NCI-H2227 (cell line): ENCODE measurements at regions not wholly inside any gene's neighbourhood (a gene's known extent, or its start where the extent isn't known, plus 50 kb on each side); places are given as distances from the start of the nearest gene placed in this dataset.
"Not testable (repeated sequence)": the region's sequence is repeated elsewhere in the genome, so short reads cannot be mapped to it uniquely, and the experiment has no call there.

Experiments
- DNase-seq: peaks from one replicate; lab custom pipeline; 2025; ENCODE audit not compliant: unreplicated experiment; lab: John Stamatoyannopoulos, UW

DNA sequence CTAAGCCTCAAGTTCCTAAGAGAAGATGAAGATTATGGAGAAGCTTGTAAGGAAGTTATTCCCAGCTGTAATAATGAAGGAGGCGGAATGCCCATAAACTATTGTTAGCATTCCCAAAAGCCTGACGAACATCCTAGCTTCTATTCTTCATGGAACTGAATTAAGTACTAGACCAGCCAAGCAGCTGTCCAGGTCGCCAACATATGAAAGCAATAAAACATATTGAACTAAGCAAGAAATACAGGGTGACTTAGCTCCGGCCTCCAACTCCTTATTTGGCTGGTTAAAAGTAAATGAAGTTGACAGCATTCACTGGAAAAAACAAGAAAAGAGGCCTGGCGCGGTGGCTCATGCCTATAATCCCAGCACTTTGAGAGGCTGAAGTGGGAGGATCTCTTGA, 174.0 kb upstream of the TPM1 start:
- DNase-seq, result no peak

DNA sequence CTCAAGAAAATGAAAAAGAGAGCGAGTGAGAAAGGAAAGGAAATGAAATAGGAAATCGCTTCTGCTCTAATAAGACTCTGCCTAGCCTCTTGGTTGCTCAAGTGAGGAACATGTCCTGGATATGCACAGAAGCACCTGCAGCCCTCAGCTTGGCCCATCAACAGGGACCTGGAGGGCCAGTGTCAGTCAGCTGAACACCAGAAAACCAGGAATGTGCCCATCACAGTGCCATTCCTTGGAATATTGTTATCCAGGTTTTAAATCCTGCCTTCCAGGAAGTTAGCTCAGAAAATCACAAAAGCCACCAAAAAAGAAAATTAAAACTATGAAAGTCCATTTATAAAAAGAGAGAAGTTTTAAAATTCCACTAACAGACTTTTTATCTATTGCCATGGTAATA, 173.4 kb upstream of the TPM1 start:
- DNase-seq, result no peak

DNA sequence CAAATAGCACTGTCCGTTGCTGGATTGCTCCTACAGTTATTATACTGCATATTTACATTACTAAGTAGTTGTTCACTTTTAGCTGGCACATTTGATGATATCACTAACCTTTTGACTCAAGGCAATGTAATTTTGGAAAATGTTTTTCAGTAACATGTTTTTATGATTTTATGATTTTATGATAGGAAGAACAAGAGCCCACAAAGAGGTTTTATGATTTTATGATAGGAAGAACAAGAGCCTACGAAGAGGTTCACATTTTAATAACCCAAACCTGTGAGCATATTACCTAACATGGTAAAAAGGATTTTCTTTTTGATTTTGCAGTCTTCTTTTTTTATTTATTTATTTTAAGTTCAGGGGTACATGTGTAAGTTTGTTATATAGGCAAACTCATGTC, 172.3 kb upstream of the TPM1 start:
- no peak for DNase-seq

DNA sequence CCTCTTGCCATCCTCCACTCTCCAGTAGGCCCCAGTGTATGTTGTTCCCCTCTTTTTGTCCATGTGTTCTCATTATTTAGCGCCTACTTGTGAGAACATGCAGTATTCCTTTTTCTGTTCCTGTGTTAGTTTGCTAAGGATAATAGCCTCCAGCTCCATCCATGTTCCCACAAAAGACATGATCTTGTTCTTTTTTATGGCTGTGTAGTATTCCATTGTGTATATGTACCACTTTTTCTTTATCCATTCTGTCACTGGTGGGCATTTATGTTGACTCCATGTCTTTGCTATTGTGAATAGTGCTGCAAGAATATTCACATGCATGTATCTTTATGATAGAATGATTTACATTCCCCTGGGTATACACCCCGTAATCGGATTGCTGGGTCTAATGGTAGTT, 171.8 kb upstream of the TPM1 start:
- DNase-seq, result not testable (repeated sequence)

DNA sequence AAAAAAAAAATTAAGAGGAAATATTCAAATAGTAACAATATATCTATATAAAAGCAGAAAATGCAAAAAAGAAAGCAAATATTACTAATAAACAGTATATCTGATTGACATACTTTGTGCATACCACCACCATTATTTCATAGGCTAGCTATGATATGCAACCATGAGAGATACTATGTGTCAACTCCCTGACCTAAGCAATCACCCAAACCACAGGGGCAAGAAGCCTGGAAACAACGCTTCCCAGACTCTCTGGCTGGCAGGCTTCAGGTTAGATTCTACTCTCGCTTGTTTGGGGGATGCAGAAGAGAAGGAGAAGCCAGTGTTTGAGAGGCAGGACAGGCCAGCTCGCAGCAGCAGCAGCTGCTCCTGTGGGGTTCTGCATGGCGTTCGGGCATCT, 169.3 kb upstream of the TPM1 start:
- DNase-seq, result no peak

DNA sequence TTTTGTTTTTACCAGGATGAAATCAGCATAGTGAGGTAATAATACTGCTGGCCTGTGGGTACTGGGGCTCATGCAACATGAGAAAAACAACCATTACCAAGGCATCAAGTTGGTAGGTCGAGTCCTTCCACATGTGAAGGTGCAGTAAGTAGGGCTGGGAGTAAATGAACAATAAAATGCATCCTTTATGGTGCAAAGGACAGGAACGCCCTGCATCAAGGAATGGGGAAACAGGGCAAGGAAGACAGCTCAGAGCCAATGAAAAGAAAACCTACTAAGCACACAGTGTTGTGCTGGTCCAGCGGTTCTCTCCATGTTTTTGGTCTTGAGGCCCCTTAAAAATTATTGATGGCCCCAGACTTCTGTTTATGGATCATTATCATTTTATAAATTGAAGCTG, 168.5 kb upstream of the TPM1 start:
- DNase-seq, result no peak

DNA sequence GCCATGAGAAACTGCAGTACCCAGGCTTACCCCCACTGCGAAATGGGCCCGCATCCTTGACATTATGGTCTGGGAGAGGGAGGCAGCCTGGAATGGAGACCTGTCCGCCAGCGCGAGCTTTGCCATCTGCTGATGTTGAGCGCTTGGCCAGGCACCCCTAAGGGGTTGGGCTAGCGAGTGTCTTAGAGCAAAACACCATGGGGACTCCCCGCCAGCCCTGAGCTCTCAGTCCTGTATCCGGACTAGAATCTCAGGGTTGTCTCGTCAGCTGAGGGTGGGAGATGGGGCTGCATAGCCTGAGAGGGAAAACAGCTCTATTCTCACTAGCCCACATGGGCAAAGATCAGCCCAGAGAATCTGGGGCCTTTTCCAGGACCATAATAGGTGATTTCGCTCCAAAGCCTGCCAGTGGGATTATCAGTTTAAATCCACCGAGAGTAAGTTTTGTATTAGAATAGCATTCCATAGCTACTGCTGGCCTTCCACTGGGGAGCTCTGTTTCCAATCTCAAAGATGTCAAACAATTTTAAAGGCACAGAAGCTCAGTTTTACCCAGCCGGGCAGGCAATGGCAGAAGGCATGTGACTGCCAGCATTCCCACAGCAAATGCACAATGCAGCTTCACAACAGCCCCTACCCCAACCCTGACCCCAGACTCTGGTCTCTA, 167.5 kb upstream of the TPM1 start:
- DNase-seq, result no peak

DNA sequence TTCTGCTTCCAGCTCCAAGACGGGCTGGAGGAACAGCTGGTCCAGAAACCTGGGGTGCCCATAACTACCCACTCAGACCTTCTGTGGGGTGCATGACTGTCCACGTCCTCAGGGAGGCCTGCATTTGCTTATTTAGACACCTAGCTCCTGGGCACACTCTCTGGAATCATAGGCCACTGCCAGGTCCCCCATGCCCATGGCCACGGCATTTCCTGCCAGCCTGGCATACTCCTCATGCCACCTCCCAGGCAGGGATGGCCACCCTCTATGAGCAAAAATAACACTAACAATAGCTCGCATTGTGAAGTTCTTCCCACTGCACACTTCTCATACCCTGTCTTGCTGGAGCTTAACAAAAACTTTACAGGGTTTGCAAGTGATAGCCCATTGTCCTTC, 166.9 kb upstream of the TPM1 start:
- DNase-seq, result no peak

DNA sequence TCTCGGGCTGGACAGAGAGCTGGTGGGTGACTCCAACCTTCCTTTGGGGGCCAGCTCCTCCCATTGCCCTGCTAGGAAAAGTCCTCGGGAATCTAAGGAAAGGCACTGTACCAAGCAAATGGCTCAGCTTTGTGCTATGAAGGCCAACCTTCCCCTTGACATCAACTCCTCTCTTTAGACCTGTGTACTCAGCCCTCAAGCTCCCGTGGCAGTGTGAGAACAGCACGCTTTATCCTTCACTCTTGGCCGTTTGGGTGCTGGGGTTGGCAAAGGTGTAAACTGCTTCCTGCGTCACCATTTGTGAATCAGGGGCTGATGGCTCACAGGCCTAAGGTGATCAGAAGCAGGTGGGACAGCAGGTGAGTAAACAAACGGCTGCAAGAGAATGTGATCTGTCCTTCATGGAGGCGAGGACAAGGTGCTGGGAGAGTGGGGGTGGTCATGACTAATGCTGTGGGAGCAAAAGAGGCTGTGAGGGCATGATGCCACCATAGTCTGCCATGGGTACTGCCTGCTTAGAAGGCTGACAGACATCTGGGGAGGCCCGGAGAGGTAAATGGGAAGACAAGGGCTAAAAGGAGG, 165.2 kb upstream of the TPM1 start:
- no peak for DNase-seq

DNA sequence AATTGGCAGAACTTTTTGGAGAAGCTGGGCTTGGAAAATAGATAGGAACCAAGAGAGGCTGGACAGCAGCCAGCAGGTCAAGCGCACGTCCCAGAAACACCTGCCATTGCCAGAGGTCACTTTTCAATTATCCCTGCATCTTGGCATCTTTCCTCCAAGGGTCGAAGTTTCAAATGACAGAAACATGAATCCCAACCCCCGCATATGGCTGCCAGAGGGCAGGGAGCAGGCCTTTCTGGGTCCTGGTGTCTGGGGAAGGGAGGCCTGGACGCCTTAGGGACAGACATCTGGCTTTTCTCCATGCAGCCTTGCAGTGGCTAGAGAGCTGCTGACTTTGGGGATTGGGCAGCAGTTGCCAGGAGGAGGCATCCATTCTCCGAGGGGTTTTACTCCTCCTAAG, 164.5 kb upstream of the TPM1 start:
- no peak for DNase-seq

DNA sequence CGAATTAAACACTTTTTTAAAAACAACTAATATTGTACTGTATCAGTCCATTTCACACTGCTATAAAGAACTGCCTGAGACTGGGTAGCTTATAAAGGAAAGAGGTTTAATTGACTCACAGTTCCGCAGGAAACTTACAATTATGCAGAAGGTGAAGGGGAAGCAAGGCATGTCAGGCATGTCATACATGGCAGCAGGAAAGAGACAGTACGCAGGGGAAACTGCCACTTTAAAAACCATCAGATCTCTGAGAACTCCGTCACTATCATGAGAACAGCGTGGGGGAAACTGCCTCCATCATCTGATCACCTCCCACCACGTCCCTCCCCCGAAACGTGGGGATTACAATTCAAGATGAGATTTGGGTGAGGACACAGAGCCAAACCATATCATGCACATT, 162.8 kb upstream of the TPM1 start:
- DNase-seq, result no peak

DNA sequence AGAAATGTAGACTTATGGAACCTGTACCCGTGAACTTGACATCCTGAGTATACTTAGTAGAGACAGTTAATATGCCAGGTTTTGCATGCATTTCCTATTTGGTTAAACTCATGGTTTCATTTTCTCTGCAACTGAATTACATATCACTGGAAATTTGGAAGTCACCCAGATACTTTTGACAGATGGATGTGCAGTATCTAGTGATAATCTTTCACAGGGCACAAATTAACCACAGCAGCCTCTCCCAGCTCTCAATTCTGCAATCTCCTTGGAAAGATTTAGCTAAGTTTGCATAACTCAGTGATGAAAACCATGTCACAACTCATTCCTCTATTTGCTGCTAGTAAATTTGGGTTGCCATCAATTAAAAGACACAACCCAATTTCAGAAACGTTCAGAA, 162.3 kb upstream of the TPM1 start:
- DNase-seq, result no peak

DNA sequence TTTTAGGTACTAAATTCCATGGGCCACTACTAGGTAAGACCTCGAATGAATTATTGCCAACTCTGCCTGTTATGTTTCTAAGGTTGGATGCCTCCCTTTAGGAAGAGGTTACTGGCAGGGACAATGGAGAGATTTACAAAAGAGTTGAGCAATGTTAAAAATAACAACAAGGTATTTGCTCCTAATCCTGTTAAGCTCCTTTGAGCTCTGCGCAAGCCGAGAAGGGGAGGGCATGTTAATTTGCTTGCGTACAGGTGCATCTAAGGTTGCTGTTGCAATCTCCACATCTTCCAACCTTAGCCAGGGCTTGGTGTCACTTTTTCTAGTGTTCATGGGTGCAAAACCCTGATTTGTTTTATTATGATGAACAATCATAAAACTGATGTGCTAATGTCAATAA, 161.5 kb upstream of the TPM1 start:
- DNase-seq, result no peak

DNA sequence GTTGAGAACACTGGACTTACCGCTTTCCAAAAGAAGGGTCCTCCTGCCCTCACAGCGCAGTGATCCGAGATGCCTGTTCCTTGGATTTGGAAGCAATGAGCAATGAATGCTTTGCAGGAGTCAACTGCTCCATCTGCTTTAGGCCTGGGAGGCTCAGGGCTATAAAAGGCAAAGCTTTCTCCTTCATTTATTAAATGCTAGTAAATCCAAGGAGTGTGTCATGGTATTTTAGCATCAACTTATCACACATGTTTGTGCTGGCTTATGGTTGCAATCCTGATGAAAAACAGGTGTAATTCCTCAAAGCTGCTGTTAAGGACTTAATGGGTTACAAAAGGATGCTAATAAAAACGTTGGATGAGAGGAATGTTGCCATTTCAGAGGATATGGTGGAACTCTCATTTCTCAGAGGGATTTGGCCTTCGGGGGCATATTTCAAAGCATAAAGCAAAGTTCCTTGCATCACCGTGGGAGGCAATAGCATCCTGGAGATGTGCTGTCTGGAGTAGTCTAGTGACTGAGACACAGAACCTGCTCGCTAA, 158.5 kb upstream of the TPM1 start:
- DNase-seq, result no peak

DNA sequence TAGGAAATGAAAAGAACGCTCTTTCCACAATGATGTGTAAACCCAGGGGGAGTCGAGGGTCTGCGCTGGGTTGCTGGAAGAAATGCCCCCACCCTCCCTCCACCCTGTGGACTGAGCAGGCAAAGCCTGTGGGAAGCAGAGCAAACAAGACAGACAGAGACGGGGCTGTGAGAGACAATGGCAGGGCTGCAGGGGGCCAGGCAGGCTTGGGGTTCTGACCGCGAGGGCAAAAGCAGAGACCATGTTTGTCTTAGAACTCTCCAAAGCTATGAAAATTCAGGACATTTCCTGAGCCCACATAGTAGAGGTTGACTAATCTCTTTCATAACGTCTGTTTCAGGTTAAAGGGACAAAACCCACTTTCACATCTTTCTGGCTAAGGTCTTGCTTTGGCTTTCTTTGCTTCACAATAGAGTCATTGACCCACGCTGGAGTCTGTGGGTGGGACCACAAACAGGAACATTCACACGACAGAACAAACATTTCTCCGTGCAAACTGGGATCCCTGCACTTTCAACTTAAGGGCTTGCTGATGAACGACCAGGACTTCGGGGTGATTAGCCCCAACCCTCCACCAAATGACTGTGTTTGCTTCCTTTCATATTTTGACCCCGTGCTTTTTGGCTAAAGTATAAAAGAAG, 156.0 kb upstream of the TPM1 start:
- DNase-seq, result no peak

DNA sequence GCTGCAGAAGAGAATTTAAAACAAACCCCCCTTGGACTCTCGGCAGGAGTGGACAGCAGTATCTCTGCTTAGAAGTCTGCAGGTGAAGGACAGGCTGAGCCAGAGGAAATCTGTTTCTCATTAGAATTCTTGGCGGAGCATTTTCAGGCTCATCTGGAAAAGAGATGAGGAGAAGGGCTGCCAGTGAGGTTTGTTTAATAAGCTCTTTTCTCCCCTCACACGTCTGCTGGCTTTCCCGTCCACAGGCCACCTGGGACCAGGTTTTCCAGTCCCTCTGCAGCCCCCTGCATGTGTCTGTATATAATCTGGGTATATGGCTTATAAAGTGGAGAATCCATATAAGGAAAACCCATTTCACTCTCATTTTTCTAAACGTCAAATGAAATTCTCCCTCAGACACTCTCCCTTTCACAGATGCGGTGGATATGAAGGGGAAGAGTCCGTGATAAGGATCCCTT, 155.4 kb upstream of the TPM1 start:
- no peak for DNase-seq

DNA sequence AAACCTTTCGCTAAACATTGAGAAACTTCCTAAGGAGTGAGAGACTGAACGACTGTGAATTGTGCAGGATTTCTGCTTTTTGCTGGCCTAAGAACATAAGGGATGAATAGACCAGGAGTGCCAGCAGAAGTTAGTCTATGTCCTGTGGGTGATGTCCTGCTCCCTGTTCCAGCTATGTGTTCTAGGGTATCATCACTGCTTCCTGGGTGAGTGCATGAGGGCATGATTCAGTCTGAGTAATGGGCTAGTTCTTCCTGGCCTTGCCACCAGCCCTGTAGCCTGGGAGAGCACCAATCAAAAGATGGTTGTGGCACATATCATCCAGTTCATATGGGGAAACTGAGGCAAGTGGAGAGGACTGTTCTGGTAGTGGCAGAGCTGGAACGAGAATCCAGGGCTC, 153.9 kb upstream of the TPM1 start:
- DNase-seq, result no peak

DNA sequence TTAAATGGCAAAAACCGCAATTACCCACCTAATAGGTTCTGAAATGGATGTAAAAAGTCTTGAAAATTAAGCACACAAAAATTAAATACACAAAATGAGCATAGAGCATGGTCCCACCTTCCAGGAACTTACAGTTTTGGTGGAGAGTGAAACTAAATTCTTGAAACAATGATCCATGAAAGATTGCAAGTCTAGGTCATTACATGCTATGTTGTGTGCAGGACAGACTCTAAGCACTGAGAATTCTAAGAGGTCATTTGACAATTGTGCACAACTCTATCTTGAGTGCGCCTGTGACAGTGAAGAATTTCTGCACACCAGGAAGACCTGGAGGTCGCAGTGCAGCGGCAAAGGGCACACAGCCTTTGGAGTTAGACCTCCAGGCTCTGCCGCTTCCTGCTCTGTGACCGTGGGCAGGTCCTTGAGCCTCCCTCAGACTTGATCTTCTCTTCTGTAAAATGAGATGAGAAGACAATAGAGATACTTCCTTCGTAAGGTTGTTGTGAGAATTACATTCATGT, 153.3 kb upstream of the TPM1 start:
- no peak for DNase-seq

DNA sequence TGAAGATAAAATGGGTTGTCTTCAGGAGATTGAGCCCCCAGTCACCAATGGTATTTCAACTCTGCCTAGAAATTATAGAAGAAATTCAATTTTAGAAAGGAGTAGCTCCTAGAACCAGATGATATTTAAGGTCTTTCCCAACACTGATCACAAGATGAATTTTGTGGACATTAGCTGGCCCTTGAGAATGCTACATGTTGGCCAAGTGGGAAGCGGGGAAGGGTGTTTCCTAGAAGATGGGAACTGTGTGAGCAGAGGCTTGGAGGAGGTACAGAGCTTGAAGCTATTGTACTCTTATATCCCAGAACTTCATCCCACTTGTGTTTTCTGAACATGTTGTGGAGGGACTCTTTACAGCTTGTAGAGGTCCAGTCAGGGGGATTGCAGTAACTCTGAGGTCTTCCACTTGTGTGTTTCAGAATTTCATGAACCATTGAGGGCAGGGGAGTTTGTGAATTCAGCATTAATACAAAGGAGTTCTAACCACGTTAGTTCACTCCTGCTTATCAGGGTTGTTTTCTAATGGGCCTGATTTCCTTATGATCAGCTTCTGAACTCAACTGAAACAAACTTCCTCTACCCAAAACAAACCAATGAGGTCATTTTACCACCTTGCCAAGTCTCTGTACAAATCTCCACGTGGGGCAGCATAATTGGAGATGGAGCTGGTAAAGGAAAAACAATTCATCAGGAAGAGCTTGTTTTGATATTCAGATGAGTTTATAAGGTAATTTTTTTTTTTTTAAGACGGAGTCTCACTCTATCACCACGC, 152.6 kb upstream of the TPM1 start:
- DNase-seq, result no peak

DNA sequence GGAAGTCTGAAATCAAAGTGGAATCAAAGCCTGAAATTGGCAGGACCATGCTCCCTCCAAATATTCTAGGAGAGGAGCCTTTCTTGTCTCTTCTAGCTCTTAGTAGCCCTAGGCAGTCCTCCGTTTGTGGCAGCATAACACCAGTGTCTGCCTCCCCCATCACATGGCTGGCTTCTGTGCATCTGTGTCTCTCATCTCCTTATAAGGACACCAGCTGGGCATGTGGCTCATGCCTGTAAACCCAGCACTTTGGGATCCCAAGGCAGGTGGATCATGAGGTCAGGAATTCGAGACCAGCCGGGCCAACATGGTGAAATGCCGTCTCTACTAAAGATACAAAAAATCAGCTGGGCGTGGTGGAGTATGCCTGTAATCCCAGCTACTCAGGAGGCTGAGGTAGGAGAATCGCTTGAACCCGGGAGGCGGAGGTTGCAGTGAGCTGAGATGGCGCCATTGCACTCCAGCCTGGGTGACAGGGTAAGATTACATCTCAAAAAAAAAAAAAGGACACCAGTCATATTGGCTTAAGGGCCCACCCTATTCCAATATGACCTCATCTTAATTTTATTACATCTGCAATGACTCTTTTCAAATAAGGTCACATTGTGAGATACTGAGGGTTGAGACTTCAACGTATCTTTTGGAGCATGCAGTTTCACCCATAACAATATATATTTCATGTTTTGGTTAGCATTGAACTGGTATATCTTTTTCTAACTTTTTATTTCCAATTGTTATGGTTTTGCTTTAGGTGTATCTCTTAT, 148.0 kb upstream of the TPM1 start:
- DNase-seq, result no peak
